ENCODE measurements at regions not wholly inside any gene's neighbourhood (a gene's known extent, or its start where the extent isn't known, plus 50 kb on each side); places are given as distances from the start of the nearest gene placed in this dataset.

- Histone ChIP-seq H3K27me3 (ENCODE audit: insufficient read depth, low read length) (no peaks in the 10 kb centered on the region), H3K4me2 (ENCODE audit: insufficient read depth, insufficient read length, low read length) (no peak overlapping the region), H4K5ac (ENCODE audit: insufficient read length, low read depth, low read length) (no peak overlapping the region), H2BK20ac (ENCODE audit: low read depth, low read length, poor library complexity, severe bottlenecking) (no peak overlapping the region), H3K79me1 (ENCODE audit: insufficient read depth, low read depth, low read length, poor library complexity, severe bottlenecking) (no peaks in the 10 kb centered on the region), H2BK5ac (ENCODE audit: insufficient read length, low read length) (no peak overlapping the region), H2BK12ac (ENCODE audit: insufficient read length, low read depth, low read length) (no peak overlapping the region), H2BK15ac (ENCODE audit: low read depth, low read length) (no peak overlapping the region), H3K4ac (ENCODE audit: low read depth, low read length) (no peak overlapping the region), H4K91ac (ENCODE audit: insufficient read length, low read depth, low read length) (no peak overlapping the region), H3K79me2 (ENCODE audit: insufficient read depth, low read length) (no peaks in the 10 kb centered on the region), H4K20me1 (ENCODE audit: control insufficient read depth, insufficient read depth, insufficient read length) (no peaks in the 10 kb centered on the region), H3T11ph (ENCODE audit: low read length) (no peak overlapping the region), H3K23ac (ENCODE audit: insufficient read length, low read depth, low read length) (no peak overlapping the region), H2BK120ac (ENCODE audit: low read depth, low read length, poor library complexity, severe bottlenecking) (no peak overlapping the region), H3K27ac (ENCODE audit: insufficient read length, low read depth, low read length) (no peak overlapping the region), H3K56ac (ENCODE audit: insufficient read length, low read depth, low read length) (no peak overlapping the region), H2AK5ac (ENCODE audit: insufficient read length, low read length) (no peak overlapping the region), H3K9ac (ENCODE audit: extremely low read depth, insufficient read length, low read length) (no peak overlapping the region), H4K8ac (replicated peaks; ENCODE audit: insufficient read length, low read depth, low read length) (no peak overlapping the region), H3K18ac (ENCODE audit: insufficient read length, low read depth, low read length) (no peak overlapping the region), H3K23me2 (ENCODE audit: insufficient read length, low read depth, low read length, poor library complexity, severe bottlenecking) (no peaks in the 10 kb centered on the region), H3K4me1 (ENCODE audit: insufficient read depth, low read length) (no peaks in the 10 kb centered on the region), H3K14ac (ENCODE audit: insufficient read depth, low read length) (no peak overlapping the region), H3K9me3 (ENCODE audit: control insufficient read depth, low read depth, low read length) (no peaks in the 10 kb centered on the region), H2AFZ (ENCODE audit: low read length) (no peak overlapping the region)
- Mint-ChIP-seq H3K27me3 (ENCODE audit: low read depth) (no peaks in the 10 kb centered on the region), H3K4me3 (no peak overlapping the region), H3K36me3 (ENCODE audit: insufficient read depth in 1 of 3, low read depth in 3 of 3) (no peaks in the 10 kb centered on the region), H3K27ac (no peak overlapping the region), H3K4me1 (0 out of 4 replicates have a peak, but pooled peaks cover 0 to 3% of the 10 kb centered on the region in 2 experiments), H3K9me3 (no peaks in the 10 kb centered on the region)
- WGBS (ENCODE audit: extremely low coverage, insufficient read length, low lambda C conversion rate) = no CpG with 5 or more reads among the region's 2 CpGs
- TF ChIP-seq CTCF (conservative IDR thresholded peaks at IDR 0.05) = no peak
- DNase-seq = no peak
Observed at GRCh38 chr5:60271517-60271916, 378.0 kb upstream of the PDE4D start.

All from H9 (cell line).